COR-L47 (cell line): ENCODE measurements at regions not wholly inside any gene's neighbourhood (a gene's known extent, or its start where the extent isn't known, plus 50 kb on each side); places are given as distances from the start of the nearest gene placed in this dataset.

Experiments
- DNase-seq: peaks from one replicate; lab custom pipeline; 2025; lab: John Stamatoyannopoulos, UW

GRCh38 chr3:41041462-41041861 lies 157.8 kb upstream of the CTNNB1 start:
- no peak for DNase-seq

GRCh38 chr3:41041899-41042298 lies 157.4 kb upstream of the CTNNB1 start:
- no peak for DNase-seq

- no peak for DNase-seq
Measured at GRCh38 chr3:41044523-41044922, 154.8 kb upstream of the CTNNB1 start.

GRCh38 chr3:41045491-41045890 lies 153.8 kb upstream of the CTNNB1 start:
- DNase-seq, result no peak

GRCh38 chr3:41050144-41050543 lies 149.2 kb upstream of the CTNNB1 start:
- DNase-seq, result no peak

GRCh38 chr3:41053220-41053619 lies 146.1 kb upstream of the CTNNB1 start:
- no peak for DNase-seq

- no peak for DNase-seq
Measured at GRCh38 chr3:41060106-41060505, 139.2 kb upstream of the CTNNB1 start.

- no peak for DNase-seq
Measured at GRCh38 chr3:41064070-41064469, 135.2 kb upstream of the CTNNB1 start.

- DNase-seq, result no peak
Measured at GRCh38 chr3:41064526-41064925, 134.8 kb upstream of the CTNNB1 start.

- no peak for DNase-seq
Measured at GRCh38 chr3:41065340-41065739, 134.0 kb upstream of the CTNNB1 start.

- no peak for DNase-seq
Measured at GRCh38 chr3:41073190-41073589, 126.1 kb upstream of the CTNNB1 start.

- no peak for DNase-seq
Measured at GRCh38 chr3:41075975-41076374, 123.3 kb upstream of the CTNNB1 start.

GRCh38 chr3:41076399-41076798 lies 122.9 kb upstream of the CTNNB1 start:
- DNase-seq, result no peak

- no peak for DNase-seq
Measured at GRCh38 chr3:41080141-41080540, 119.2 kb upstream of the CTNNB1 start.

- no peak for DNase-seq
Measured at GRCh38 chr3:41088882-41089281, 110.4 kb upstream of the CTNNB1 start.

GRCh38 chr3:41089566-41089965 lies 109.7 kb upstream of the CTNNB1 start:
- DNase-seq, result no peak

- no peak for DNase-seq
Measured at GRCh38 chr3:41092844-41093243, 106.5 kb upstream of the CTNNB1 start.

- no peak for DNase-seq
Measured at GRCh38 chr3:41093476-41093875, 105.8 kb upstream of the CTNNB1 start.

GRCh38 chr3:41094351-41094750 lies 105.0 kb upstream of the CTNNB1 start:
- DNase-seq, result no peak

GRCh38 chr3:41095702-41096101 lies 103.6 kb upstream of the CTNNB1 start:
- no peak for DNase-seq

- DNase-seq, result no peak
Measured at GRCh38 chr3:41097896-41098496, 101.3 kb upstream of the CTNNB1 start.

- DNase-seq, result no peak
Measured at GRCh38 chr3:41101231-41101630, 98.1 kb upstream of the CTNNB1 start.

GRCh38 chr3:41102053-41102556 lies 97.2 kb upstream of the CTNNB1 start:
- no peak for DNase-seq

GRCh38 chr3:41102750-41103149 lies 96.6 kb upstream of the CTNNB1 start:
- DNase-seq, result no peak
